ENCODE measurements at regions not wholly inside any gene's neighbourhood (a gene's known extent, or its start where the extent isn't known, plus 50 kb on each side); places are given as distances from the start of the nearest gene placed in this dataset.

DNA sequence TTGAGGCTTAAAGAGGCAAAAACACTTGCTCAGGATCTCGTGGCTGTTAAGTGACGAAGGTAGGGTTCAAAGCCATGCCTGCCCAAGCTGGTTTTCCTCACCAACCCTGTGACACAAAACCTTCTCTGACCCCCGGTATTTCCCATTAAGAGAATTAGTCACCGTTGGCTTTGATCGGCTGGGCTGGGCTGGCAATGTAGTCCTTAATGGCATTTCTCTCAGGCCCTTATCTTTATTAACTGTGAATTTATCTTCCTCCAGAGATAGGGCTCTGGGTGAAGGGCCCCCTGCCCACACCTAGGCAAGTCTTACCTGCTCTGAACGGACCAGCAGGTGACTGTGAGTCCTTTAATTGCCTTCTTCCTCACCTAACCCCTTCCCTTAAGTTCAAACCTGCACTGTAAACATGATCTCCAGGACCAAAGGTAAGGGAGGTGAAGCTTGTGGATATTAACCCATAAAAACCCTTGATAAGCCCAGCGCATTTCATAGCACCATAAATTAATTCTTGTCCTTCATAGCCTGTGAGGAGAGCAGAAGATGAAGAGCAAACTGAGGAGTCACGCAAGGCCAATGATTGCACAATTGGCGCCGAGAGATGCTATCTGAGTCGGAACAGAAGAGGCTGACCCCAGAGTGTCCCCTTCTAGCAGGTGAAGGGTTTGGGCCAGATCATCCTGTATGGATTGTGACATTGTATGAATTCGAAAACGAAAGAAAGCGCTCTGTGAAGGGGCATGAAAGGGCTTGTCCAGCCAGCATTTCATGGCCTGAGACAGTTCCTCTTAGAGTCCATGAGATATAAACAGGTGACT, 790.8 kb upstream of the TBX3 start:
- no peak overlapping the region for H3K27ac ChIP-seq (ENCODE audit: insufficient read depth in 1 of 2, low read depth in 1 of 2, low read length in 2 of 2, poor library complexity in 1 of 2, severe bottlenecking in 2 of 2)
- H3K27me3 ChIP-seq (replicated peaks in 2 of 5; ENCODE audit: control insufficient read depth in 4 of 5, insufficient read depth in 5 of 5, low read length in 4 of 5) = peaks cover 0 to 2% (median 0%) of the 10 kb centered on the region in 5 experiments
- H3K4me3 ChIP-seq (ENCODE audit: control insufficient read depth in 1 of 7, extremely low read depth in 1 of 7, insufficient read depth in 4 of 7, low read depth in 2 of 7, low read length in 6 of 7) = no peak overlapping the region
- no peaks in the 10 kb centered on the region for H3K4me1 ChIP-seq (ENCODE audit: control extremely low read depth in 1 of 4, control insufficient read depth in 4 of 4, insufficient read depth in 4 of 4, low read length in 3 of 4)
- POLR2A ChIA-PET = no interaction called here
- 94% methylated on average over 14 of the region's 14 CpGs for WGBS (ENCODE audit: insufficient coverage)
- no peak for DNase-seq
- CTCF ChIA-PET = no interaction called here
- no peaks in the 10 kb centered on the region for H3K36me3 ChIP-seq (ENCODE audit: control insufficient read depth in 4 of 4, insufficient read depth in 4 of 4, low read length in 3 of 4)
- H3K9me3 ChIP-seq (ENCODE audit: control extremely low read depth in 1 of 5, control insufficient read depth in 4 of 5, insufficient read depth in 2 of 5, low read depth in 1 of 5, low read length in 4 of 5) = no peaks in the 10 kb centered on the region

DNA sequence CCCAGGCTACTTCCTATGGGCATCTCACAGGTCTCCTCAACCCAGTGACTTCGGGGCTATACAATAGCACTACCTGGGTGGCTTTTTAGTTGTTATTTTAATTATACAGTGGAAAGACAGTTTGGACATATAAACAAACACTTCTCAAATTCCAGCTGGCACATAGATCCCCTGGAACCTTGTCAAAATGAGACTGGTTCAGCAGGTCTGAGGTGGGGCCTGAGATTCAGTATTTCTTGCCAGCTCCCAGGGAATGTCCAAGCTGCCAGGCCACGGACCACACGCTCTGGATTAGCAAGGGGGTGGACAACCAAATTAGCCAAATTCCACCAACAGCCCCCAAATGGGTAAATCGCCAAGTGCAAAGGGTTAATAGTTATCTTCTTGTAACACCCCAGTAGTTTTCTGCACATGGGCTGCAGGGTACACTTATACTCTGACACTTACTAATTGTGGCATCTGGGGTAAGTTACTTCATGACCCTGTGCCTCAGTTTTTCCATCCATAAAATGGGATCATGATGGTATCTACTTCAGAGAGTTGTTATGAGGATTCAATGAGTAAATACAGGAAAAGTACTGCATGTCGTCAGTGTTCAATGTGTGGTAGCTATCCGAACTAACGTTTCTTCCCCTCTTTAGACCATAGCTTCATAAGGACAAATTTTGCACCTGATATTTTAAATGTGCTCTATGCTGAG, 789.4 kb upstream of the TBX3 start:
- no peaks in the 10 kb centered on the region for H3K9me3 ChIP-seq (ENCODE audit: control extremely low read depth in 1 of 5, control insufficient read depth in 4 of 5, insufficient read depth in 2 of 5, low read depth in 1 of 5, low read length in 4 of 5)
- CTCF ChIA-PET = no interaction called here
- H3K4me1 ChIP-seq (ENCODE audit: control extremely low read depth in 1 of 4, control insufficient read depth in 4 of 4, insufficient read depth in 4 of 4, low read length in 3 of 4) = no peaks in the 10 kb centered on the region
- H3K27ac ChIP-seq (ENCODE audit: insufficient read depth in 1 of 2, low read depth in 1 of 2, low read length in 2 of 2, poor library complexity in 1 of 2, severe bottlenecking in 2 of 2) = no peak overlapping the region
- no peak for DNase-seq
- H3K36me3 ChIP-seq (ENCODE audit: control insufficient read depth in 4 of 4, insufficient read depth in 4 of 4, low read length in 3 of 4) = no peaks in the 10 kb centered on the region
- WGBS (ENCODE audit: insufficient coverage) = 94% methylated on average over 3 of the region's 7 CpGs
- POLR2A ChIA-PET = no interaction called here
- H3K4me3 ChIP-seq (ENCODE audit: control insufficient read depth in 1 of 7, extremely low read depth in 1 of 7, insufficient read depth in 4 of 7, low read depth in 2 of 7, low read length in 6 of 7) = no peak overlapping the region
- peaks cover 0 to 2% (median 0%) of the 10 kb centered on the region in 5 experiments for H3K27me3 ChIP-seq (replicated peaks in 2 of 5; ENCODE audit: control insufficient read depth in 4 of 5, insufficient read depth in 5 of 5, low read length in 4 of 5)

DNA sequence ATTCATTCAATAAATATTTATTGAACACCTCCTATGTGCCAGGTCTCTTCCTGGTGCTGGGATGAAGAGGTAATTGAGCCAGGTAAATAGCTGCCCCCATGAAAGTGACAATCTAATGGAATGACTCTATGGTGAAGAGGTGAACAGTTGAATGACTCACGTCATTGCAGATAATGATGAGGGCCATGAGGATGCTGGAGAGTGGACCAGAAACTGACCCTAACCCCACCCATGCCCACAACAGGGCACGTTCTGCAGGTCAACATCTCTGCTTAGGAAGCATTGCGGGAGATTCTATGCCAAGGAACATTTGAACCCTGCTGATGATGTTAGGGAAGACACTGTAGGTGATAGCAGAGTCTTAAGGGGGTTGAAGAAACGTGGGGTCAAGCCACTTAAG, 788.9 kb upstream of the TBX3 start:
- H3K4me1 ChIP-seq (ENCODE audit: control extremely low read depth in 1 of 4, control insufficient read depth in 4 of 4, insufficient read depth in 4 of 4, low read length in 3 of 4) = no peaks in the 10 kb centered on the region
- H3K9me3 ChIP-seq (ENCODE audit: control extremely low read depth in 1 of 5, control insufficient read depth in 4 of 5, insufficient read depth in 2 of 5, low read depth in 1 of 5, low read length in 4 of 5) = no peaks in the 10 kb centered on the region
- no peak overlapping the region for H3K4me3 ChIP-seq (ENCODE audit: control insufficient read depth in 1 of 7, extremely low read depth in 1 of 7, insufficient read depth in 4 of 7, low read depth in 2 of 7, low read length in 6 of 7)
- no peaks in the 10 kb centered on the region for H3K36me3 ChIP-seq (ENCODE audit: control insufficient read depth in 4 of 4, insufficient read depth in 4 of 4, low read length in 3 of 4)
- peaks cover 0 to 2% (median 0%) of the 10 kb centered on the region in 5 experiments for H3K27me3 ChIP-seq (replicated peaks in 2 of 5; ENCODE audit: control insufficient read depth in 4 of 5, insufficient read depth in 5 of 5, low read length in 4 of 5)
- H3K27ac ChIP-seq (ENCODE audit: insufficient read depth in 1 of 2, low read depth in 1 of 2, low read length in 2 of 2, poor library complexity in 1 of 2, severe bottlenecking in 2 of 2) = no peak overlapping the region
- POLR2A ChIA-PET = no interaction called here
- WGBS (ENCODE audit: insufficient coverage) = 100% methylated on average over 1 of the region's 4 CpGs
- no peak for DNase-seq
- CTCF ChIA-PET = no interaction called here

DNA sequence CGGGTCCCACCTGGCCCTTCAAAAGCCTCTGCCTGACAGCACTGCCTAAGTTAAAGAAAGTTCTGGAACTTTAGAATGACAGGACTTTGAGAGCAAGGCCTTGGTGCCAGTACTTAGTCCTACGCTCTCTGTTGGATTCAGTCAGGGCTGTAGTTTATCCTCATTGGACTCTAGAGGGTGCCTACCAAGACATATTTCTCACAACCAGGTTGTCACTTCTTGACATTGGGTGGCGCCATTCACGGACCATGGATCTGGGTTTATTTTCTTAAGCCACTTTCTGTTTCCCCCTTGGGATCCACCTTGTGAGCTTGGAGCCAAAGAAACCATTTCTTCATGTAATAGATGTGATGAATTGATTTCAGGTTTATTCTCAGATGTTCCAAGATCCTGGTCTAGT, 787.0 kb upstream of the TBX3 start:
- H3K36me3 ChIP-seq (ENCODE audit: control insufficient read depth in 4 of 4, insufficient read depth in 4 of 4, low read length in 3 of 4) = no peaks in the 10 kb centered on the region
- H3K4me1 ChIP-seq (ENCODE audit: control extremely low read depth in 1 of 4, control insufficient read depth in 4 of 4, insufficient read depth in 4 of 4, low read length in 3 of 4) = no peaks in the 10 kb centered on the region
- DNase-seq = no peak
- no peak overlapping the region for H3K4me3 ChIP-seq (ENCODE audit: control insufficient read depth in 1 of 7, extremely low read depth in 1 of 7, insufficient read depth in 4 of 7, low read depth in 2 of 7, low read length in 6 of 7)
- 94% methylated on average over 2 of the region's 4 CpGs for WGBS (ENCODE audit: insufficient coverage)
- CTCF ChIA-PET = no interaction called here
- peaks cover 0 to 2% (median 0%) of the 10 kb centered on the region in 5 experiments for H3K27me3 ChIP-seq (replicated peaks in 2 of 5; ENCODE audit: control insufficient read depth in 4 of 5, insufficient read depth in 5 of 5, low read length in 4 of 5)
- H3K27ac ChIP-seq (ENCODE audit: insufficient read depth in 1 of 2, low read depth in 1 of 2, low read length in 2 of 2, poor library complexity in 1 of 2, severe bottlenecking in 2 of 2) = no peak overlapping the region
- H3K9me3 ChIP-seq (ENCODE audit: control extremely low read depth in 1 of 5, control insufficient read depth in 4 of 5, insufficient read depth in 2 of 5, low read depth in 1 of 5, low read length in 4 of 5) = no peaks in the 10 kb centered on the region
- POLR2A ChIA-PET = no interaction called here

DNA sequence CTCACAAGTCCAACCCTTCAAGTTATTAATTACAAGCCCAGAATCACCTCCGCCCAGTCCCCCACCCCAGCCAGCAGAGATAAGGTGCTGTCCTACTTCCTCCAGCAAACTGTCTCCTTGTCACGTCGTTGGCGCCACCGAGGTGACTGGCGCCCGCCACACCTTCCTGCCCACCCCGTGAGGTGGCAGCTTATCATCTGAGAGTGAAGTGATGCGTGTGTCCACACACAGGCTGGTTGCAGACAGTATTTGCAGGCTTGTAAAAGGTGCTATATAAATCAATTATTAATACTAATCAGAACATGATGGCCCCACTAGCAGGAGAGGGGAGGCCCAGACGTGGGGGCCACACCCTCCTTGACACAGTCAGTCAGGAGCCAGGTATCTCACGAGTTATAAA, 786.6 kb upstream of the TBX3 start:
- H3K4me1 ChIP-seq (ENCODE audit: control extremely low read depth in 1 of 4, control insufficient read depth in 4 of 4, insufficient read depth in 4 of 4, low read length in 3 of 4) = no peaks in the 10 kb centered on the region
- H3K9me3 ChIP-seq (ENCODE audit: control extremely low read depth in 1 of 5, control insufficient read depth in 4 of 5, insufficient read depth in 2 of 5, low read depth in 1 of 5, low read length in 4 of 5) = no peaks in the 10 kb centered on the region
- H3K4me3 ChIP-seq (ENCODE audit: control insufficient read depth in 1 of 7, extremely low read depth in 1 of 7, insufficient read depth in 4 of 7, low read depth in 2 of 7, low read length in 6 of 7) = no peak overlapping the region
- H3K36me3 ChIP-seq (ENCODE audit: control insufficient read depth in 4 of 4, insufficient read depth in 4 of 4, low read length in 3 of 4) = no peaks in the 10 kb centered on the region
- ChIA-PET CTCF (no interaction called here), POLR2A (no interaction called here)
- H3K27me3 ChIP-seq (replicated peaks in 2 of 5; ENCODE audit: control insufficient read depth in 4 of 5, insufficient read depth in 5 of 5, low read length in 4 of 5) = peaks cover 0 to 2% (median 0%) of the 10 kb centered on the region in 5 experiments
- WGBS (ENCODE audit: insufficient coverage) = 90% methylated on average over 2 of the region's 11 CpGs
- no peak for DNase-seq
- H3K27ac ChIP-seq (ENCODE audit: insufficient read depth in 1 of 2, low read depth in 1 of 2, low read length in 2 of 2, poor library complexity in 1 of 2, severe bottlenecking in 2 of 2) = no peak overlapping the region

DNA sequence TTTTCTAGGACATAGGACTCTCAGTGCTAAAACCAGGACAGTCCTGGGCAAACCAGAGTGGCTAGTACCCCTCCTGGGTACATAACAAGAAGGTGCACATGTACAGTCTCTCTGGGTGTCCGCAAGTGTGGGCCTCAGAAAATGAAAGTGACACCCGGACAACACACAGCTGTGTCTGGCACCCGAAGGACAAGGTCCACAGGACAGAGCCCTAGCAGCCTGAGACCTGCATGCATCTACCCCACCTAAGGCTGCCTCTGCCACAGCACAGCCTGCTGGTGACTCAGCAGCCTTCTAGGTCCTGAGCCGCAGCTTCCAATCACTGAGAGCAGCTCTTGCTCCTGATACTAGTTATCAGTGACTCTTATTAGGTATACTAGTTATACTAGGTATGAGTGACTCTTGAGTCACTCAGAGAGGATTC, 784.1 kb upstream of the TBX3 start:
- H3K4me3 ChIP-seq (ENCODE audit: control insufficient read depth in 1 of 7, extremely low read depth in 1 of 7, insufficient read depth in 4 of 7, low read depth in 2 of 7, low read length in 6 of 7) = no peak overlapping the region
- 95% methylated on average over 3 of the region's 4 CpGs for WGBS (ENCODE audit: insufficient coverage)
- no peaks in the 10 kb centered on the region for H3K9me3 ChIP-seq (ENCODE audit: control extremely low read depth in 1 of 5, control insufficient read depth in 4 of 5, insufficient read depth in 2 of 5, low read depth in 1 of 5, low read length in 4 of 5)
- ChIA-PET CTCF (no interaction called here), POLR2A (no interaction called here)
- DNase-seq = no peak
- H3K27ac ChIP-seq (ENCODE audit: insufficient read depth in 1 of 2, low read depth in 1 of 2, low read length in 2 of 2, poor library complexity in 1 of 2, severe bottlenecking in 2 of 2) = no peak overlapping the region
- H3K27me3 ChIP-seq (replicated peaks in 2 of 5; ENCODE audit: control insufficient read depth in 4 of 5, insufficient read depth in 5 of 5, low read length in 4 of 5) = peaks cover 0 to 5% (median 0%) of the 10 kb centered on the region in 5 experiments
- H3K4me1 ChIP-seq (ENCODE audit: control extremely low read depth in 1 of 4, control insufficient read depth in 4 of 4, insufficient read depth in 4 of 4, low read length in 3 of 4) = no peaks in the 10 kb centered on the region
- H3K36me3 ChIP-seq (ENCODE audit: control insufficient read depth in 4 of 4, insufficient read depth in 4 of 4, low read length in 3 of 4) = no peaks in the 10 kb centered on the region

DNA sequence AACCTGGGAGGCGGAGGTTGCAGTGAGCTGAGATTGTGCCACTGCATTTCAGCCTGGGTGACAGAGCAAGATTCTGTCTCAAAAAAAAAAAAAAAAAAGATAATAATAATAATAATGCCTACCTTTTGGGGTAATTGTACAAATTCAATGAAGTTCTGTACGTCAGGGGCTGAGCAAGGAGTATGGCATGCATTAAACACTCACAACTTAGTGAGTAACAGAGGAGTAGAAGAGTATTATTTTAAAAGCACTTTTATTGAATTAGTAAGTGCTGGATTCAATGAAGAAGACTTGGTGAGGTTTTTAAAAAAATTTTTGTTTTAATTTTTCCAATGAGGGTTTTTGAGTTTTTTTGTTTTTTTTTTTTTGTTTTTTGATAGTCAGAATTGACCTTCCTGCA, 783.6 kb upstream of the TBX3 start:
- no peaks in the 10 kb centered on the region for H3K36me3 ChIP-seq (ENCODE audit: control insufficient read depth in 4 of 4, insufficient read depth in 4 of 4, low read length in 3 of 4)
- no peaks in the 10 kb centered on the region for H3K9me3 ChIP-seq (ENCODE audit: control extremely low read depth in 1 of 5, control insufficient read depth in 4 of 5, insufficient read depth in 2 of 5, low read depth in 1 of 5, low read length in 4 of 5)
- no peak overlapping the region for H3K27ac ChIP-seq (ENCODE audit: insufficient read depth in 1 of 2, low read depth in 1 of 2, low read length in 2 of 2, poor library complexity in 1 of 2, severe bottlenecking in 2 of 2)
- H3K4me1 ChIP-seq (ENCODE audit: control extremely low read depth in 1 of 4, control insufficient read depth in 4 of 4, insufficient read depth in 4 of 4, low read length in 3 of 4) = no peaks in the 10 kb centered on the region
- ChIA-PET POLR2A (no interaction called here), CTCF (no interaction called here)
- no CpG with 5 or more reads among the region's 2 CpGs for WGBS (ENCODE audit: insufficient coverage)
- no peak overlapping the region for H3K4me3 ChIP-seq (ENCODE audit: control insufficient read depth in 1 of 7, extremely low read depth in 1 of 7, insufficient read depth in 4 of 7, low read depth in 2 of 7, low read length in 6 of 7)
- no peak for DNase-seq
- peaks cover 0 to 5% (median 2%) of the 10 kb centered on the region in 5 experiments for H3K27me3 ChIP-seq (replicated peaks in 2 of 5; ENCODE audit: control insufficient read depth in 4 of 5, insufficient read depth in 5 of 5, low read length in 4 of 5)
